PC-3 (cell line): ENCODE measurements at regions not wholly inside any gene's neighbourhood (a gene's known extent, or its start where the extent isn't known, plus 50 kb on each side); places are given as distances from the start of the nearest gene placed in this dataset.
"Not testable (repeated sequence)": the region's sequence is repeated elsewhere in the genome, so short reads cannot be mapped to it uniquely, and the experiment has no call there.

Source experiments
- ATAC-seq: fragments of 200-7000 bp; cut with Tn5 transposase; 2 replicates; pipeline ENCODE4 v1.9.1; 2020; ENCODE audit warnings: mild to moderate bottlenecking, moderate library complexity
- BruUV-seq: library from RNA; stranded (reverse); fragments of 400-500 nt; replicated peaks from 2 replicates; lab custom pipeline; 2021; lab: Mats Ljungman, UMichigan
- CTCF ChIA-PET: fragments of 300-600 bp; sonication (Branson Sonifier 250); formaldehyde crosslinking; loops from one replicate; lab custom pipeline; 2022; ENCODE audit warnings: antibody characterized with exemption; lab: Charles Lee
- POLR2A ChIA-PET: fragments of 300-600 bp; sonication (Branson Sonifier 250); formaldehyde crosslinking; loops from one replicate; lab custom pipeline; 2022; ENCODE audit warnings: antibody characterized with exemption; ENCODE audit not compliant: unreplicated experiment; lab: Charles Lee
- DNase-seq: peaks from one replicate; pipeline ENCODE4 v3.0.0-alpha.2; 2015
- H2AFZ ChIP-seq: fragments of 300-600 bp; sonication (generic); 2 replicates; pipeline ENCODE4 v1.6.0; 2016; ENCODE audit warnings: antibody characterized with exemption, low read length
- H3F3A ChIP-seq: fragments of 300-600 bp; sonication (generic); one replicate; pipeline ENCODE4 v1.6.0; 2017; ENCODE audit warnings: antibody characterized with exemption, low read length, control low read depth, mild to moderate bottlenecking; ENCODE audit not compliant: unreplicated experiment
- H3K27ac ChIP-seq: fragments of 300-600 bp; sonication (generic); 2 replicates; pipeline ENCODE4 v1.5.1; 2016; ENCODE audit warnings: mild to moderate bottlenecking, low read length
- H3K27me3 ChIP-seq: fragments of 300-600 bp; sonication (generic); 2 replicates; pipeline ENCODE4 v1.6.1; 2016; ENCODE audit warnings: low read length, mixed read lengths
- H3K36me3 ChIP-seq: fragments of 300-600 bp; sonication (generic); 2 replicates; pipeline ENCODE4 v1.6.1; 2016; ENCODE audit warnings: low read depth, mixed run types, low read length, mixed read lengths
- H3K4me1 ChIP-seq: fragments of 300-600 bp; sonication (generic); 2 replicates; pipeline ENCODE4 v1.5.1; 2016; ENCODE audit warnings: low read length; ENCODE audit not compliant: insufficient read depth
- H3K4me2 ChIP-seq: fragments of 300-600 bp; sonication (generic); 2 replicates; pipeline ENCODE4 v1.6.0; 2016; ENCODE audit warnings: low read length
- H3K4me3 ChIP-seq: fragments of 300-600 bp; sonication (generic); 2 replicates; pipeline ENCODE4 v1.5.1; 2016; ENCODE audit warnings: mild to moderate bottlenecking, low read length, mixed read lengths
- H3K79me2 ChIP-seq: fragments of 300-600 bp; sonication (generic); 2 replicates; pipeline ENCODE4 v1.6.1; 2017; ENCODE audit warnings: low read length, mixed read lengths
- H3K9ac ChIP-seq: fragments of 300-600 bp; sonication (generic); 2 replicates; pipeline ENCODE4 v1.6.0; 2016; ENCODE audit warnings: mild to moderate bottlenecking, low read length
- H3K9me2 ChIP-seq: fragments of 300-600 bp; sonication (generic); replicated peaks from 2 replicates; pipeline ENCODE4 v1.6.1; 2016; ENCODE audit warnings: mixed run types, low read length, mixed read lengths
- H3K9me3 ChIP-seq: fragments of 300-600 bp; sonication (generic); 2 replicates; pipeline ENCODE4 v1.6.1; 2016; ENCODE audit warnings: low read length, mixed read lengths
- H4K20me1 ChIP-seq: fragments of 300-600 bp; sonication (generic); 2 replicates; pipeline ENCODE4 v1.6.1; 2016; ENCODE audit warnings: low read length, mixed read lengths
- EZH2 ChIP-seq: fragments of 300-600 bp; sonication (generic); IDR thresholded peaks from one replicate; pipeline ENCODE4 v1.6.1; 2017; ENCODE audit warnings: antibody characterized with exemption, mild to moderate bottlenecking, low read length; ENCODE audit not compliant: unreplicated experiment
- EZH2phosphoT487 ChIP-seq: fragments of 300-600 bp; sonication (generic); IDR thresholded peaks from 2 replicates; pipeline ENCODE4 v1.6.1; 2018; ENCODE audit warnings: mild to moderate bottlenecking, antibody characterized with exemption, low read length, borderline replicate concordance
- intact Hi-C: fragments of 100-400 bp; cut with micrococcal nuclease; formaldehyde crosslinking; loops from 2 replicates; pipeline ENCODE4 v1.9.0; 2023
- TF ChIP-seq, protein P1 (sequence below): fragments of 300-600 bp; sonication (generic); conservative IDR thresholded peaks from 2 replicates; pipeline ENCODE4 v1.5.1; 2017; ENCODE audit warnings: antibody characterized with exemption, low read depth, mild to moderate bottlenecking, low read length

- no peak overlapping the region for H3K27ac ChIP-seq
- H3K4me2 ChIP-seq, result no peak overlapping the region
- no peak for ATAC-seq
- H3K9ac ChIP-seq, result no peak overlapping the region
- H3K79me2 ChIP-seq, result no peaks in the 10 kb centered on the region
- no TSS peak for BruUV-seq
- H3K4me1 ChIP-seq, result peaks cover 10% of the 10 kb centered on the region
- H4K20me1 ChIP-seq, result no peaks in the 10 kb centered on the region
- H3K27me3 ChIP-seq, result no peaks in the 10 kb centered on the region
- no peak for TF ChIP-seq EZH2
- TF ChIP-seq, protein P1, sequence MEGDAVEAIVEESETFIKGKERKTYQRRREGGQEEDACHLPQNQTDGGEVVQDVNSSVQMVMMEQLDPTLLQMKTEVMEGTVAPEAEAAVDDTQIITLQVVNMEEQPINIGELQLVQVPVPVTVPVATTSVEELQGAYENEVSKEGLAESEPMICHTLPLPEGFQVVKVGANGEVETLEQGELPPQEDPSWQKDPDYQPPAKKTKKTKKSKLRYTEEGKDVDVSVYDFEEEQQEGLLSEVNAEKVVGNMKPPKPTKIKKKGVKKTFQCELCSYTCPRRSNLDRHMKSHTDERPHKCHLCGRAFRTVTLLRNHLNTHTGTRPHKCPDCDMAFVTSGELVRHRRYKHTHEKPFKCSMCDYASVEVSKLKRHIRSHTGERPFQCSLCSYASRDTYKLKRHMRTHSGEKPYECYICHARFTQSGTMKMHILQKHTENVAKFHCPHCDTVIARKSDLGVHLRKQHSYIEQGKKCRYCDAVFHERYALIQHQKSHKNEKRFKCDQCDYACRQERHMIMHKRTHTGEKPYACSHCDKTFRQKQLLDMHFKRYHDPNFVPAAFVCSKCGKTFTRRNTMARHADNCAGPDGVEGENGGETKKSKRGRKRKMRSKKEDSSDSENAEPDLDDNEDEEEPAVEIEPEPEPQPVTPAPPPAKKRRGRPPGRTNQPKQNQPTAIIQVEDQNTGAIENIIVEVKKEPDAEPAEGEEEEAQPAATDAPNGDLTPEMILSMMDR, result no peak
- no peak for TF ChIP-seq EZH2phosphoT487
- H3K9me3 ChIP-seq, result no peaks in the 10 kb centered on the region
- POLR2A ChIA-PET, result no interaction called here
- intact Hi-C loops, result no loop called here
- no peaks in the 10 kb centered on the region for H3K9me2 ChIP-seq
- no peaks in the 10 kb centered on the region for H3F3A ChIP-seq
- no peaks in the 10 kb centered on the region for H3K36me3 ChIP-seq
- DNase-seq, result no peak
- CTCF ChIA-PET, result no interaction called here
- no peak overlapping the region for H2AFZ ChIP-seq
- H3K4me3 ChIP-seq, result no peak overlapping the region
These were observed 197.5 kb upstream of the SULF2 start for GRCh38 chr20:47982574-47983360.

DNA sequence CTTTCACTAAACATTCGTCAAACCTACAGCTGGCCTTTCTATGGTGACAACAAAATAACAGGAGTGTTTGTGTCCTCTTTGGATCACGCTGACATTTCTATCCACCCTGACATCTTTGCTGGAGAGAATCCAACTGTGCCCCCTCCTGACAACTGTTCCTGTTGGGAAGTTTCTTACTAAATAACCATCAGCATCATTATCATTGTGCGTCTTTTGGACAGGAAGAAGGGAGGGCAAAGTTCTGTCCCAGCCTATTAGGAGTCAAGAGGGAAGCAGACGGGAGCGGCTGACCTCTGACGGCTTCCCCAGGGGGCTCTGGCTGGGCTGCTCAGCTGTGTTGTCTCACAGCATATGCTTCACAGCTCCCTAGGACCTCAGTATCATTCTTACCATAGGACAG lies 195.9 kb upstream of the SULF2 start:
- Histone ChIP-seq H3K4me2 (no peak overlapping the region), H3K27me3 (no peaks in the 10 kb centered on the region), H3K4me3 (no peak overlapping the region), H3K79me2 (no peaks in the 10 kb centered on the region), H3K9me3 (no peaks in the 10 kb centered on the region), H2AFZ (no peak overlapping the region), H4K20me1 (no peaks in the 10 kb centered on the region), H3K9ac (no peak overlapping the region), H3K36me3 (no peaks in the 10 kb centered on the region), H3K9me2 (no peaks in the 10 kb centered on the region), H3F3A (no peaks in the 10 kb centered on the region), H3K4me1 (peaks cover 10% of the 10 kb centered on the region), H3K27ac (no peak overlapping the region)
- TF ChIP-seq, protein P1, result no peak
- TF ChIP-seq EZH2phosphoT487, result no peak
- no peak for TF ChIP-seq EZH2
- ATAC-seq (no peak), DNase-seq (no peak)
- CTCF ChIA-PET, result no interaction called here
- BruUV-seq, result no TSS peak
- intact Hi-C loops, result no loop called here
- POLR2A ChIA-PET, result no interaction called here

- Histone ChIP-seq H3K4me1 (peaks cover 10% of the 10 kb centered on the region), H3K27ac (no peak overlapping the region), H3K36me3 (no peaks in the 10 kb centered on the region), H4K20me1 (no peaks in the 10 kb centered on the region), H3K79me2 (no peaks in the 10 kb centered on the region), H3K9me2 (no peaks in the 10 kb centered on the region), H3K4me3 (no peak overlapping the region), H2AFZ (no peak overlapping the region), H3K9ac (no peak overlapping the region), H3F3A (no peaks in the 10 kb centered on the region), H3K9me3 (no peaks in the 10 kb centered on the region), H3K27me3 (no peaks in the 10 kb centered on the region), H3K4me2 (no peak overlapping the region)
- POLR2A ChIA-PET, result no interaction called here
- no peak for DNase-seq
- no peak for TF ChIP-seq EZH2phosphoT487
- TF ChIP-seq, protein P1, result no peak
- TF ChIP-seq EZH2, result no peak
- no peak for ATAC-seq
- BruUV-seq, result no TSS peak
- intact Hi-C loops, result no loop called here
- CTCF ChIA-PET, result no interaction called here
These were observed 195.3 kb upstream of the SULF2 start for GRCh38 chr20:47980336-47981177.

- H3K27ac ChIP-seq, POLR2A ChIA-PET, H3K9me2 ChIP-seq, intact Hi-C loops, H3F3A ChIP-seq, H3K27me3 ChIP-seq, H4K20me1 ChIP-seq, H3K9ac ChIP-seq, DNase-seq, BruUV-seq, H3K79me2 ChIP-seq, H3K9me3 ChIP-seq, H3K36me3 ChIP-seq, H3K4me2 ChIP-seq, H2AFZ ChIP-seq, CTCF ChIA-PET, H3K4me1 ChIP-seq, H3K4me3 ChIP-seq, ATAC-seq: not testable (repeated sequence)
These were observed 194.2 kb upstream of the SULF2 start for GRCh38 chr20:47979361-47980095.
